ACC112 (cell line): ENCODE measurements at regions not wholly inside any gene's neighbourhood (a gene's known extent, or its start where the extent isn't known, plus 50 kb on each side); places are given as distances from the start of the nearest gene placed in this dataset.

Experiments
- H2AFZ ChIP-seq: fragments of 200-600 bp; sonication (generic); one replicate; pipeline ENCODE4 v1.6.0; 2017; ENCODE audit warnings: antibody characterized with exemption, low read length; ENCODE audit not compliant: unreplicated experiment
- H3K27ac ChIP-seq: fragments of 200-600 bp; sonication (generic); 2 replicates; pipeline ENCODE4 v1.5.1; 2014; ENCODE audit warnings: low read depth, mild to moderate bottlenecking, antibody characterized with exemption, low read length, moderate library complexity
- H3K27me3 ChIP-seq: fragments of 200-600 bp; sonication (generic); 2 replicates; pipeline ENCODE4 v1.6.1; 2014; ENCODE audit warnings: mild to moderate bottlenecking, antibody characterized with exemption, low read length, moderate library complexity, mixed read lengths; ENCODE audit not compliant: insufficient read depth
- H3K36me3 ChIP-seq: fragments of 200-600 bp; sonication (generic); 2 replicates; pipeline ENCODE4 v1.6.1; 2016; ENCODE audit warnings: mild to moderate bottlenecking, antibody characterized with exemption, low read length, moderate library complexity, mixed read lengths; ENCODE audit not compliant: insufficient read depth
- H3K4me1 ChIP-seq: fragments of 200-600 bp; sonication (generic); one replicate; pipeline ENCODE4 v1.6.1; 2016; ENCODE audit warnings: low read length, mixed read lengths; ENCODE audit not compliant: insufficient read depth, unreplicated experiment, control insufficient read depth
- H3K4me3 ChIP-seq: fragments of 200-600 bp; sonication (generic); 2 replicates; pipeline ENCODE4 v1.5.1; 2014; ENCODE audit warnings: mild to moderate bottlenecking, low read depth, low read length
- H3K79me2 ChIP-seq: fragments of 200-600 bp; sonication (generic); one replicate; pipeline ENCODE4 v1.6.0; 2016; ENCODE audit warnings: low read length; ENCODE audit not compliant: control insufficient read depth, unreplicated experiment, insufficient read depth

DNA sequence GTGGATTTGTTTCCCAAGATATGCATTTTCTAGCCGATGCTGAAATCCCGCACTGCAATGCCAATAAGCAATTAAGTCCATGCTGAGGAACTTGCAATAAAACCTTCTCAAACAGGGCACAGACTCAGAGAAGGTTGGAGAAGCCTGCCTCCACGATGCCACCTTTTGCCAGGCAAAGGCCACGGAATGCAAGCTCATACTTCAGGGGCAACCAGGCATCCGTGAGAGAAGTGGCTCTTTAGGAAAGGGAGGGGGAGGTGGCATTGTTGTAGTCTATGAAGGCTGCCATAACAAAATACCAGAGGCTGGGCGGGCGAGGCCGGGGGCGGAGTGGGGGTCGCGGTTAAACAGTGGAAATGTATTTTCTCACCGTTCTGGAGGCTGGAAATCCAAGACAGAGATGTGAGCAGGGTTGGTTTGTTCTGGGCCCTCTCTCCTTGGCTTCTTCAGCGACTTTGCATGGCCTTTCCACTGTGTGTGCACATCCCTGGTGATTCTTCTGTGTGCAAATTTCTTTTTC is 689.5 kb downstream of the VRK1 start:
- no peak overlapping the region for H2AFZ ChIP-seq
- H3K36me3 ChIP-seq = no peaks in the 10 kb centered on the region
- H3K79me2 ChIP-seq = no peaks in the 10 kb centered on the region
- no peak overlapping the region for H3K4me3 ChIP-seq
- no peak overlapping the region for H3K27ac ChIP-seq
- H3K27me3 ChIP-seq = no peaks in the 10 kb centered on the region
- no peaks in the 10 kb centered on the region for H3K4me1 ChIP-seq

DNA sequence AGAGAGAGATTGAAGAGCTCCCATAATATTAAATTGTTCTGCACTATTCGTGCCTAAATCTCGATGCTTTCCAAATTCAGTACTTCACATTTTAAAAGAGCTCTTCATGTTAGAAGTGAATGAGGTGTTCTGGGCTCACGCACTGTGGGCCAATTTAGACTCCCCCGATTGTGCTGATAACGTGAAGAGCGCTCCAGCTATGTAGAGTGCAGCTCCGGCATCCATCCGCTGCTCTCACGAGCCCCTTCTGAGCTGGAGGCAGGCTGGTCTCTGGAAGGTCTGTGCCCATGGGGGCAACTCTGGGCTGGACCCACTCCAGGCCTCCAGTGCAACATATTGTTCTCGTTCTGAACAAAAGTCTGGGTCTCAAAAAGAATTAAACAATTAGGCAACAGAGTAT is 692.6 kb downstream of the VRK1 start:
- H2AFZ ChIP-seq = no peak overlapping the region
- no peak overlapping the region for H3K27ac ChIP-seq
- no peaks in the 10 kb centered on the region for H3K79me2 ChIP-seq
- no peak overlapping the region for H3K4me3 ChIP-seq
- no peaks in the 10 kb centered on the region for H3K4me1 ChIP-seq
- H3K36me3 ChIP-seq = no peaks in the 10 kb centered on the region
- no peaks in the 10 kb centered on the region for H3K27me3 ChIP-seq

DNA sequence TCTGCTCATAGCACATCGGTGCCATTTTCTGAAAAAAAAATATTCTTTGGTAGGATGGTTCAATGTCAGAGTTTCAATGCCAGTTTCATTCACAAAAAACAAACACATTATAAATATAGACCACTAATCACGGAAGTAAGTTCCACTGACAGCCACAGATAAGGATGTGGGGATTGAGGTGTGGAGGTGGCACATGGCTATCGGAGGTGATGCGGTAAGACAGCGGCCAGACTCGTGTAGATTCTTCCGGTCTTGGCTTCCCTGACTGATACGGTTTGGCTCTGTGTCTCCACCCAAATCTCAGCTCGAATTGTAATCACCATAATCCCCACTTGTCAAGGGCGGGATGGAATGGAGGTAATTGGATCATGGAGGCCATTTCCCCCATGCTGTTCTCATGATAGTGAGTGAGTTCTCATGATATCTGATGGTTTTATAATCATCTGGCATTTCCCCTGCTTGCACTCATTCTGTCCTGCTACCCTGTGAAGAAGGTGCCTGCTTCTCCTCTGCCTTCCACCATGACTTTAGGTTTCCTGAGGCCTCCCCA is 693.4 kb downstream of the VRK1 start:
- Histone ChIP-seq H2AFZ (no peak overlapping the region), H3K27ac (no peak overlapping the region), H3K36me3 (no peaks in the 10 kb centered on the region), H3K27me3 (no peaks in the 10 kb centered on the region), H3K79me2 (no peaks in the 10 kb centered on the region), H3K4me3 (no peak overlapping the region), H3K4me1 (no peaks in the 10 kb centered on the region)

DNA sequence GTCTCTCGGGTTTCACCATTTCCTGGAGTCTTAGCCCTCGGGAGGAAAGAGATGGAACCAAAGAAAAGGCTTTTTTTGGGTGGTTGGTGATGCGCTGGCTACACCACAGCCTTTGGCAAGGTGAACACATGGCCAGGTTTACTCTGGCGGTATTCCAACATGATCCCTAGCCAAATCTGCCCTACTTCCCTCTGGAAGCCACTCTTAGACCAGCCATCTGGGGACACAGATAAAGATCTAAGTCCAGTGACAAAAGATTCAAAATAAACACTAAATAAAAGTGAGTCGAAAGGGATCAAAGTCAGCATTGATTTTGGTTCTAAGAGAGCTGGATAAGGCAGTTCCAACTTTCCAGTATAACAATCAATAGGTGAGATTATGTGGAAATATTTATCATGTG is 694.5 kb downstream of the VRK1 start:
- Histone ChIP-seq H3K36me3 (no peaks in the 10 kb centered on the region), H3K27ac (no peak overlapping the region), H3K79me2 (no peaks in the 10 kb centered on the region), H3K4me3 (no peak overlapping the region), H2AFZ (no peak overlapping the region), H3K27me3 (no peaks in the 10 kb centered on the region), H3K4me1 (no peaks in the 10 kb centered on the region)

DNA sequence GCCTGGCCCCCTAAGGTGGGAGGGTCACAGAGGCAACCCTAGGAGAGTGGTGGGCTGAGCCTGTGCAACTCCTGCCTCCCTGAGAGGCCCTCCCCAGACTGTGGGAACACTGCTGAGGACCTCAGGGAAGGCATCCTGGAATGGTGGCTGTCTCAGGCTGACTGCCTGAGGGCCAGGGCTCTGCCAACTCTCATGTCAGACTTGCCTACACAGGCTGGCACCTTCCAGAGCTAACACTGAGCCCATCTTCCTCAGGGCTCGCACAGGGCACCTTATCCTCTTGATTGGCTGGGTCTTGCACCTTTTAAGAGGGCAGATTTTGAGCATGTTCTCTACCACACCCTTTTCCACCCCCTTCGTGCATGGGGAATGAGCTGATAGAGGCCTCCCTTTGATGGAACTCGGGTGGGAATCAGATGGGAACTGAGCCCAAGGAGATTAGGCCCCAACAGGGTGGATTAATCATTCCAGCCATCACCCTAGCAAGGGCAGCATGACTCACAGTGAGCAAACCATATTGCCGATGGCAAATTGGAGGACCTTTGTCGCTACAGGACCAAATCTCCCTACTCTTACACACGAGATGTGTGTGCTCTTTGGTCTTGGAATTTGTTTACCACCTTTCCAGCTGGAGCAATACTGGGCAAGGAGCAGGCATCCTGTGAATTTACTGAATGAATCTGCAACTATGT is 702.8 kb downstream of the VRK1 start:
- H3K4me1 ChIP-seq = no peaks in the 10 kb centered on the region
- H3K36me3 ChIP-seq = no peaks in the 10 kb centered on the region
- H3K79me2 ChIP-seq = no peaks in the 10 kb centered on the region
- H2AFZ ChIP-seq = no peak overlapping the region
- H3K4me3 ChIP-seq = no peak overlapping the region
- no peaks in the 10 kb centered on the region for H3K27me3 ChIP-seq
- H3K27ac ChIP-seq = no peak overlapping the region

DNA sequence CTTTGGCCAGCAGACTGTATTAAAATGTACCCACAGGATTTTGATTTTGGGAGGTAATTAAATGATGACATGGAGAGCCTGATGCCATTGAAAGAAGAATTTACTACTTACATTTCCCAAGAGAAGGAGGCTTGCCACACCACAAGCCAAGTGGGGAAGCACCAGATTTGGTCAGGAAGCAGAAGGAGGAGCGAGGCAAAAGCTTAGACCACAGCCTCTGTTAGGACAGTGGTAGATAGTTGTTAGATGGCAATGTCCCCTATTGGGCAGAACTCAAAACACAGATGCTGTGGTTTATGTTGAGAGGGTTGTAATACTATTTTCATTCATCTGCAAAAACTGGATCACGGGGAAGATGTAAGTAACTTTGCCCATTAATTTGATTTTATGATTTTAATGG is 709.4 kb downstream of the VRK1 start:
- Histone ChIP-seq H3K4me1 (no peaks in the 10 kb centered on the region), H3K79me2 (no peaks in the 10 kb centered on the region), H3K27ac (no peak overlapping the region), H3K4me3 (no peak overlapping the region), H2AFZ (no peak overlapping the region), H3K27me3 (no peaks in the 10 kb centered on the region), H3K36me3 (no peaks in the 10 kb centered on the region)

DNA sequence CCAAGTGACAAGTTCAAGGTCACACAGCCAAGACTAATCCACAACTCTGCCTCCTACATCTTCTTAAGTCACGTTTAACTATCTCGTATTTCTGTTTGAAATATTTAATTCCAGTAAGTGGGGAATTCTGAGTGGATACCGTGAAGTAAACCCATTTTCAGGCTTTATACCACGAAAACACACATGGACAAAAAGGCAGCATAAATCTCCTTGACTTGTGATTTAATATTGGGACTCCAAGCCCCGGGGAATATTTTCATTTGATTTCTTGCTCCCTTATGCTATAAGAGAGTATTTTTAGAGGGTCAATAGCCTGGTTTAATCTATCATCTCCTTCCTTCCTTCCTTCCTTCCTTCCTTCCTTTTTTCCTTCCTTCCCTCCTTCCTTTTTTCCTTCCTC is 716.7 kb downstream of the VRK1 start:
- H3K36me3 ChIP-seq = no peaks in the 10 kb centered on the region
- H3K27me3 ChIP-seq = no peaks in the 10 kb centered on the region
- H3K4me3 ChIP-seq = no peak overlapping the region
- no peaks in the 10 kb centered on the region for H3K4me1 ChIP-seq
- no peak overlapping the region for H2AFZ ChIP-seq
- no peaks in the 10 kb centered on the region for H3K79me2 ChIP-seq
- H3K27ac ChIP-seq = no peak overlapping the region

DNA sequence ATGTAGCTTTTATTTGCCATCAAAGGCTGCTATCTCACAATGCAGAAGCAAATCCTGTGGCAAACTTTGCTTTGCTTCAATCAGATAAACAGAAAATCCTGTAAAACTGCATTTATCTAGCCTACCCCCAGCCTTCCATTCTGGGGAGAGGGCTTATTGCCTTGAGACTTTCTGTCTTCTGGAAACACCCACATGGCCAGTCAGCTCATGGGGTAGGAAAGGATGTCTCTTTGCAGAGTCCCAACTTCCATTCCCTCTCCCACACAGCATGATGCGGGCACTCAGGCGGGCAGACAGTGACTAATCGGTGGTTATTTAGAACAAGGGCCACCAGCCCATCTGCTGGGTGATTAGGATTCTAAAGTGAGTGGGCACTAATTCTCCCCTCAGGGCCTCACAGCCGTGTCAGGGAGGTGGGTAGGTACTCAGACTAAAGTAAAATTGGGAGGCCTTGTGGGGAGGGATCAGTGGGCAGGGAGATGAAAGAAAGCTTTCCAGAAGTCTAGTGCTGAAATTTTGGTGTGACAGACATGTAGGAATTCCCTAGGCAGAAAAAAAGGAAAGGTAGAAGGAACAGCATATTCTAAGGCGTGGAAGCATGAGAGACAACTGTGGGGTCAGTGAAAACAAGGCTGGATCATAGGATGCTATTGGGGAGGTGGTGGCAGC is 720.5 kb downstream of the VRK1 start:
- no peaks in the 10 kb centered on the region for H3K79me2 ChIP-seq
- no peaks in the 10 kb centered on the region for H3K36me3 ChIP-seq
- H3K27me3 ChIP-seq = no peaks in the 10 kb centered on the region
- no peak overlapping the region for H3K27ac ChIP-seq
- H3K4me1 ChIP-seq = no peaks in the 10 kb centered on the region
- no peak overlapping the region for H3K4me3 ChIP-seq
- H2AFZ ChIP-seq = no peak overlapping the region

DNA sequence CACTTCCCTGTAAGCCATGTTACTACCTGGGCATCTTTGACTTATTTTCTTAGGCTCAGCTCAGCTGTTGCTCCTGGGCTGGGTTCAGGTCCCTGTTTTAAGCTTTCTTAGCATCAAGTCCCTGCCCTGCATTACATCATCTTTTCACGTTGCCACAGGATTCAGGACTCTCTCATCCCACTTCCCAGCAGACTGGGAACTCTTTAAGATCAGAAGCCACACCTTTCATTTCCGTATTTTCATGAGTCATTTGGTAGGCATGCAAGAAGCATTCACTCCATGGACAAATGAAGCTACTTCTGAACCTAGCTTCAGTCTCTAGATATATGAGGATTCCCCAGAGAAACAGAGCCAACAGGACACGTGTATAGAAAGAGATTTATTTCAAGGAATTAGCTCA is 726.8 kb downstream of the VRK1 start:
- H3K4me3 ChIP-seq = no peak overlapping the region
- H3K79me2 ChIP-seq = no peaks in the 10 kb centered on the region
- H3K4me1 ChIP-seq = no peaks in the 10 kb centered on the region
- no peaks in the 10 kb centered on the region for H3K36me3 ChIP-seq
- H3K27ac ChIP-seq = no peak overlapping the region
- no peaks in the 10 kb centered on the region for H3K27me3 ChIP-seq
- no peak overlapping the region for H2AFZ ChIP-seq

DNA sequence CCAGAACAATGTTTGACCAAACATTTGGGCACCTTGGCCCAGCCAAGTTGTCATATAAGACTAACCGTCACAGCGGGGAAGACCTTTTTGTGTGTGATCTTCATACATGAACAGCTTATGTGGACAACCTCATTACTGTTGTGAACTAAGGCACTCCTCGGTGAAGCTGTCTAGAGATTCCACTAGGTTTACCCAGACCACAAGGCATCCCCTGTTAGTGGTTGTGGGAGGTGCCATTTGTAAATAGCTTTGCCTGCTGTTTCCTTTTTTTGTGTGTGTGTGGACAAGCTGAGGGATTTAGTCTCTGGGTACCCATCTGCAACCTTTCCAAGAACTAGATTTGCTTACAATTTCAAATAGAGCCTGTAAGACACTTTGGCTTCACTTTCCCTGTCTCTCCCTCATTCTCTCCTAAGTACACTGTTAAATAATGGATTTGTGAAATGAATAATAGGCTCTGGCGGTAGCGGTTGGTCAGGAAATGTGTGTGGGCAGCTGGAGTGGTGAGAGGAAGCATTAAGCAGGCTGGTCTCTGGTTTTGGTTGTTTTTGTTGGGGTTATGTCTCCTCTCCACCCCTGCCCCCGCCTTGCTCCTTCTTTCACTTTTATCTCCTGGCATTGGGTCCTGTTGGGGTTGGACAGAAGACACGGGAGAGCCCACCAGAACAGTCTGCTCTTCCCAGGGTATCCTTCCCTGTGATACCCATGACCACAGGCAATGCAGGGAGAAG is 727.6 kb downstream of the VRK1 start:
- Histone ChIP-seq H3K79me2 (no peaks in the 10 kb centered on the region), H3K27me3 (no peaks in the 10 kb centered on the region), H3K4me1 (no peaks in the 10 kb centered on the region), H2AFZ (no peak overlapping the region), H3K27ac (no peak overlapping the region), H3K4me3 (no peak overlapping the region), H3K36me3 (no peaks in the 10 kb centered on the region)
